MM.1S (cell line): ENCODE measurements at regions not wholly inside any gene's neighbourhood (a gene's known extent, or its start where the extent isn't known, plus 50 kb on each side); places are given as distances from the start of the nearest gene placed in this dataset.

Source experiments
- DNase-seq: peaks from one replicate; pipeline ENCODE4 v3.0.0-alpha.2; 2015
- H2AFZ ChIP-seq: fragments of 300-600 bp; sonication (generic); 2 replicates; pipeline ENCODE4 v1.6.0; 2016; ENCODE audit warnings: antibody characterized with exemption, low read length
- H3F3A ChIP-seq: fragments of 300-600 bp; sonication (generic); 2 replicates; pipeline ENCODE4 v1.6.1; 2016; ENCODE audit warnings: mild to moderate bottlenecking, antibody characterized with exemption, low read length, moderate library complexity, mixed read lengths; ENCODE audit not compliant: insufficient read depth
- H3K27ac ChIP-seq: fragments of 300-600 bp; sonication (generic); 2 replicates; pipeline ENCODE4 v1.5.1; 2016; ENCODE audit warnings: mild to moderate bottlenecking, low read length
- H3K27me3 ChIP-seq: fragments of 300-600 bp; sonication (generic); replicated peaks from 2 replicates; pipeline ENCODE4 v1.6.0; 2016; ENCODE audit warnings: low read length; ENCODE audit not compliant: insufficient read depth
- H3K36me3 ChIP-seq: fragments of 300-600 bp; sonication (generic); replicated peaks from 2 replicates; pipeline ENCODE4 v1.6.1; 2016; ENCODE audit warnings: mild to moderate bottlenecking, low read length, mixed read lengths; ENCODE audit not compliant: insufficient read depth
- H3K4me1 ChIP-seq: fragments of 300-600 bp; sonication (generic); 2 replicates; pipeline ENCODE4 v1.6.1; 2016; ENCODE audit warnings: low read length, mixed read lengths
- H3K4me2 ChIP-seq: fragments of 300-600 bp; sonication (generic); 2 replicates; pipeline ENCODE4 v1.6.0; 2016; ENCODE audit warnings: low read depth, low read length
- H3K4me3 ChIP-seq: fragments of 300-600 bp; sonication (generic); 2 replicates; pipeline ENCODE4 v1.5.1; 2016; ENCODE audit warnings: low read length, mixed read lengths
- H3K79me2 ChIP-seq: fragments of 300-600 bp; sonication (generic); 2 replicates; pipeline ENCODE4 v1.6.1; 2016; ENCODE audit warnings: mixed run types, low read length, mixed read lengths
- H3K9ac ChIP-seq: fragments of 300-600 bp; sonication (generic); 2 replicates; pipeline ENCODE4 v1.6.1; 2016; ENCODE audit warnings: low read length, mixed read lengths
- H3K9me2 ChIP-seq: fragments of 300-600 bp; sonication (generic); replicated peaks from 2 replicates; pipeline ENCODE4 v1.6.1; 2016; ENCODE audit warnings: mild to moderate bottlenecking, low read length, mixed read lengths; ENCODE audit not compliant: insufficient read depth
- H3K9me3 ChIP-seq: fragments of 300-600 bp; sonication (generic); replicated peaks from 2 replicates; pipeline ENCODE4 v1.6.1; 2016; ENCODE audit warnings: mild to moderate bottlenecking, low read length, mixed read lengths; ENCODE audit not compliant: insufficient read depth
- H4K20me1 ChIP-seq: fragments of 300-600 bp; sonication (generic); 2 replicates; pipeline ENCODE4 v1.6.1; 2016; ENCODE audit warnings: mild to moderate bottlenecking, low read length, moderate library complexity, mixed read lengths; ENCODE audit not compliant: insufficient read depth
- CTCF ChIP-seq: fragments of 300-600 bp; sonication (generic); IDR thresholded peaks from 2 replicates; pipeline ENCODE4 v1.5.1; 2016; ENCODE audit warnings: antibody characterized with exemption, low read length, mixed read lengths
- EZH2 ChIP-seq: fragments of 300-600 bp; sonication (generic); optimal IDR thresholded peaks from 2 replicates; pipeline ENCODE3; 2017; ENCODE audit warnings: low read depth, mild to moderate bottlenecking, antibody characterized with exemption, low read length, mixed read lengths
- EZH2phosphoT487 ChIP-seq: fragments of 300-600 bp; sonication (generic); IDR thresholded peaks from 2 replicates; pipeline ENCODE4 v1.6.1; 2018; ENCODE audit warnings: antibody characterized with exemption, low read length

- H3K4me3 ChIP-seq = no peak overlapping the region
- H3K27ac ChIP-seq = no peak overlapping the region
- no peak overlapping the region for H3K9ac ChIP-seq
- H3K79me2 ChIP-seq = no peaks in the 10 kb centered on the region
- DNase-seq = no peak
- H3K36me3 ChIP-seq = no peaks in the 10 kb centered on the region
- no peaks in the 10 kb centered on the region for H3K4me1 ChIP-seq
- no peak overlapping the region for H2AFZ ChIP-seq
- H4K20me1 ChIP-seq = no peaks in the 10 kb centered on the region
- H3K9me3 ChIP-seq = no peaks in the 10 kb centered on the region
- H3K9me2 ChIP-seq = no peaks in the 10 kb centered on the region
- H3F3A ChIP-seq = no peaks in the 10 kb centered on the region
- H3K4me2 ChIP-seq = no peak overlapping the region
- H3K27me3 ChIP-seq = no peaks in the 10 kb centered on the region
- no peak for TF ChIP-seq CTCF
These were observed 188.0 kb downstream of the TTC8 start for GRCh38 chr14:89012282-89013097.

- no peak overlapping the region for H2AFZ ChIP-seq
- TF ChIP-seq EZH2phosphoT487 (no peak), CTCF (peak; percentile 21; the same call in 1 of the 2 replicates)
- no peak overlapping the region for H3K4me2 ChIP-seq
These were observed 188.7 kb downstream of the TTC8 start for GRCh38 chr14:89013098-89013504.

GRCh38 chr14:89013698-89014568 lies 189.5 kb downstream of the TTC8 start:
- H3K4me2 ChIP-seq = no peak overlapping the region
- H2AFZ ChIP-seq = no peak overlapping the region
- no peaks in the 10 kb centered on the region for H3K4me1 ChIP-seq
- H4K20me1 ChIP-seq = no peaks in the 10 kb centered on the region
- no peaks in the 10 kb centered on the region for H3K79me2 ChIP-seq
- no peak overlapping the region for H3K9ac ChIP-seq
- no peaks in the 10 kb centered on the region for H3K9me3 ChIP-seq
- H3F3A ChIP-seq = no peaks in the 10 kb centered on the region
- H3K27ac ChIP-seq = no peak overlapping the region
- H3K4me3 ChIP-seq = no peak overlapping the region
- DNase-seq = no peak
- H3K36me3 ChIP-seq = no peaks in the 10 kb centered on the region
- no peaks in the 10 kb centered on the region for H3K27me3 ChIP-seq
- TF ChIP-seq EZH2 (no peak), EZH2phosphoT487 (no peak), CTCF (no peak)
- H3K9me2 ChIP-seq = no peaks in the 10 kb centered on the region

More at GRCh38 chr14:89013098-89013504, 188.7 kb downstream of the TTC8 start:
- no peaks in the 10 kb centered on the region for H3F3A ChIP-seq
- no peaks in the 10 kb centered on the region for H4K20me1 ChIP-seq
- H3K9me2 ChIP-seq = no peaks in the 10 kb centered on the region
- no peak overlapping the region for H3K27ac ChIP-seq
- H3K9ac ChIP-seq = no peak overlapping the region
- no peaks in the 10 kb centered on the region for H3K27me3 ChIP-seq
- H3K36me3 ChIP-seq = no peaks in the 10 kb centered on the region
- no peak for DNase-seq
- no peaks in the 10 kb centered on the region for H3K4me1 ChIP-seq
- no peaks in the 10 kb centered on the region for H3K79me2 ChIP-seq
- no peak overlapping the region for H3K4me3 ChIP-seq
- H3K9me3 ChIP-seq = no peaks in the 10 kb centered on the region
